GM23338 (cell line): ENCODE measurements at regions not wholly inside any gene's neighbourhood (a gene's known extent, or its start where the extent isn't known, plus 50 kb on each side); places are given as distances from the start of the nearest gene placed in this dataset.

Experiments used
- EZH2 ChIP-seq: fragments of 200-600 bp; sonication (generic); IDR thresholded peaks from one replicate; pipeline ENCODE4 v1.8.0; 2017; ENCODE audit warnings: antibody characterized with exemption, mild to moderate bottlenecking, low read depth; ENCODE audit not compliant: unreplicated experiment
- EZH2phosphoT487 ChIP-seq: fragments of 200-600 bp; sonication (generic); IDR thresholded peaks from one replicate; pipeline ENCODE4 v1.8.1; 2018; ENCODE audit warnings: antibody characterized with exemption; ENCODE audit not compliant: unreplicated experiment
- NANOG ChIP-seq: IDR thresholded peaks from 2 replicates; pipeline ENCODE4 v1.6.1; 2016; ENCODE audit warnings: antibody characterized with exemption, borderline replicate concordance
- POLR2AphosphoS5 ChIP-seq: IDR thresholded peaks from 2 replicates; pipeline ENCODE4 v1.6.1; 2016; ENCODE audit warnings: antibody characterized with exemption, low read depth
- TF ChIP-seq, protein P1 (sequence below), 2 experiments: fragments of 200-600 bp in 1 of 2; sonication (generic) in 1 of 2; conservative IDR thresholded peaks; 2 replicates each; pipeline versions ENCODE4 v1.5.1 to v1.6.1; 2016 to 2017; ENCODE audit warnings: antibody characterized with exemption in 2 of 2, low read depth in 2 of 2, mild to moderate bottlenecking in 2 of 2, moderate library complexity in 1 of 2
- TF ChIP-seq, protein P2 (sequence below): IDR thresholded peaks from one replicate; pipeline ENCODE4 v1.6.1; 2018; ENCODE audit warnings: antibody characterized with exemption; ENCODE audit not compliant: unreplicated experiment

GRCh38 chr1:234554218-234554697 lies 55.7 kb downstream of the IRF2BP2 start:
- TF ChIP-seq, protein P1, sequence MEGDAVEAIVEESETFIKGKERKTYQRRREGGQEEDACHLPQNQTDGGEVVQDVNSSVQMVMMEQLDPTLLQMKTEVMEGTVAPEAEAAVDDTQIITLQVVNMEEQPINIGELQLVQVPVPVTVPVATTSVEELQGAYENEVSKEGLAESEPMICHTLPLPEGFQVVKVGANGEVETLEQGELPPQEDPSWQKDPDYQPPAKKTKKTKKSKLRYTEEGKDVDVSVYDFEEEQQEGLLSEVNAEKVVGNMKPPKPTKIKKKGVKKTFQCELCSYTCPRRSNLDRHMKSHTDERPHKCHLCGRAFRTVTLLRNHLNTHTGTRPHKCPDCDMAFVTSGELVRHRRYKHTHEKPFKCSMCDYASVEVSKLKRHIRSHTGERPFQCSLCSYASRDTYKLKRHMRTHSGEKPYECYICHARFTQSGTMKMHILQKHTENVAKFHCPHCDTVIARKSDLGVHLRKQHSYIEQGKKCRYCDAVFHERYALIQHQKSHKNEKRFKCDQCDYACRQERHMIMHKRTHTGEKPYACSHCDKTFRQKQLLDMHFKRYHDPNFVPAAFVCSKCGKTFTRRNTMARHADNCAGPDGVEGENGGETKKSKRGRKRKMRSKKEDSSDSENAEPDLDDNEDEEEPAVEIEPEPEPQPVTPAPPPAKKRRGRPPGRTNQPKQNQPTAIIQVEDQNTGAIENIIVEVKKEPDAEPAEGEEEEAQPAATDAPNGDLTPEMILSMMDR (conservative IDR thresholded peaks at IDR 0.05; ENCODE audit: low read depth in 2 of 2), result no peak
- no peak for TF ChIP-seq EZH2
- TF ChIP-seq EZH2phosphoT487, result no peak
- TF ChIP-seq, protein P2, sequence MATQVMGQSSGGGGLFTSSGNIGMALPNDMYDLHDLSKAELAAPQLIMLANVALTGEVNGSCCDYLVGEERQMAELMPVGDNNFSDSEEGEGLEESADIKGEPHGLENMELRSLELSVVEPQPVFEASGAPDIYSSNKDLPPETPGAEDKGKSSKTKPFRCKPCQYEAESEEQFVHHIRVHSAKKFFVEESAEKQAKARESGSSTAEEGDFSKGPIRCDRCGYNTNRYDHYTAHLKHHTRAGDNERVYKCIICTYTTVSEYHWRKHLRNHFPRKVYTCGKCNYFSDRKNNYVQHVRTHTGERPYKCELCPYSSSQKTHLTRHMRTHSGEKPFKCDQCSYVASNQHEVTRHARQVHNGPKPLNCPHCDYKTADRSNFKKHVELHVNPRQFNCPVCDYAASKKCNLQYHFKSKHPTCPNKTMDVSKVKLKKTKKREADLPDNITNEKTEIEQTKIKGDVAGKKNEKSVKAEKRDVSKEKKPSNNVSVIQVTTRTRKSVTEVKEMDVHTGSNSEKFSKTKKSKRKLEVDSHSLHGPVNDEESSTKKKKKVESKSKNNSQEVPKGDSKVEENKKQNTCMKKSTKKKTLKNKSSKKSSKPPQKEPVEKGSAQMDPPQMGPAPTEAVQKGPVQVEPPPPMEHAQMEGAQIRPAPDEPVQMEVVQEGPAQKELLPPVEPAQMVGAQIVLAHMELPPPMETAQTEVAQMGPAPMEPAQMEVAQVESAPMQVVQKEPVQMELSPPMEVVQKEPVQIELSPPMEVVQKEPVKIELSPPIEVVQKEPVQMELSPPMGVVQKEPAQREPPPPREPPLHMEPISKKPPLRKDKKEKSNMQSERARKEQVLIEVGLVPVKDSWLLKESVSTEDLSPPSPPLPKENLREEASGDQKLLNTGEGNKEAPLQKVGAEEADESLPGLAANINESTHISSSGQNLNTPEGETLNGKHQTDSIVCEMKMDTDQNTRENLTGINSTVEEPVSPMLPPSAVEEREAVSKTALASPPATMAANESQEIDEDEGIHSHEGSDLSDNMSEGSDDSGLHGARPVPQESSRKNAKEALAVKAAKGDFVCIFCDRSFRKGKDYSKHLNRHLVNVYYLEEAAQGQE, result no peak
- TF ChIP-seq NANOG, result no peak
- TF ChIP-seq POLR2AphosphoS5, result no peak
